ENCODE measurements at regions not wholly inside any gene's neighbourhood (a gene's known extent, or its start where the extent isn't known, plus 50 kb on each side); places are given as distances from the start of the nearest gene placed in this dataset.

DNA sequence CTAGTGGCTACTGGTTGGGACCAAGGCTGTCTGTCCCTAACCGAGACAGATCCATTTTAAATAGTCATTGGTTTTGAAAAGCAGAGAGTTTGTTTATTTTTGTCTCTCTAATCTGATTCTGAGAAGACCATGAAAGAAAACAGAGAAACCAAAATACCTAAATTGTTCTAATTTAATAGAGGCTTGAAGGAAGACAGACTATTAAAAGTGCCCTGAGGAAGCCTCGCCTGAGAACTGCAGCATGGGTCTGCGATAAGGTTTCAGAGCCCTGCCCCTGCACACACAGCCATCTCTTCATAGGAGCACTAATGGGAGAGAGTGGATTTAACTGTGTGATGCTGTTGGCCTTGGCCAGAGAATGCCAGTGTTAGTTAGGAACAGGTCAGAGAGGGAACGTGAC, 175.5 kb upstream of the SV2C start:
- TF ChIP-seq, protein P1, sequence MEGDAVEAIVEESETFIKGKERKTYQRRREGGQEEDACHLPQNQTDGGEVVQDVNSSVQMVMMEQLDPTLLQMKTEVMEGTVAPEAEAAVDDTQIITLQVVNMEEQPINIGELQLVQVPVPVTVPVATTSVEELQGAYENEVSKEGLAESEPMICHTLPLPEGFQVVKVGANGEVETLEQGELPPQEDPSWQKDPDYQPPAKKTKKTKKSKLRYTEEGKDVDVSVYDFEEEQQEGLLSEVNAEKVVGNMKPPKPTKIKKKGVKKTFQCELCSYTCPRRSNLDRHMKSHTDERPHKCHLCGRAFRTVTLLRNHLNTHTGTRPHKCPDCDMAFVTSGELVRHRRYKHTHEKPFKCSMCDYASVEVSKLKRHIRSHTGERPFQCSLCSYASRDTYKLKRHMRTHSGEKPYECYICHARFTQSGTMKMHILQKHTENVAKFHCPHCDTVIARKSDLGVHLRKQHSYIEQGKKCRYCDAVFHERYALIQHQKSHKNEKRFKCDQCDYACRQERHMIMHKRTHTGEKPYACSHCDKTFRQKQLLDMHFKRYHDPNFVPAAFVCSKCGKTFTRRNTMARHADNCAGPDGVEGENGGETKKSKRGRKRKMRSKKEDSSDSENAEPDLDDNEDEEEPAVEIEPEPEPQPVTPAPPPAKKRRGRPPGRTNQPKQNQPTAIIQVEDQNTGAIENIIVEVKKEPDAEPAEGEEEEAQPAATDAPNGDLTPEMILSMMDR (IDR thresholded peaks at IDR 0.05; ENCODE audit: insufficient read depth, low read depth, low read length), result no peak
- TF ChIP-seq EZH2 (IDR thresholded peaks at IDR 0.05; ENCODE audit: insufficient read depth, low read length), result no peak
